Endothelial cell of umbilical vein (primary cell): ENCODE measurements at regions not wholly inside any gene's neighbourhood (a gene's known extent, or its start where the extent isn't known, plus 50 kb on each side); places are given as distances from the start of the nearest gene placed in this dataset.

Source experiments
- CTCF ChIP-seq, 2 donors: IDR thresholded peaks; 1 replicate in 1 of 2; 2 replicates in 1 of 2; pipeline ENCODE4 v1.5.1; 2011; ENCODE audit warnings: low read length in 2 of 2, mild to moderate bottlenecking in 2 of 2, moderate library complexity in 2 of 2, control low read depth in 1 of 2, inconsistent platforms in 1 of 2, low read depth in 1 of 2; ENCODE audit not compliant: insufficient read depth in 1 of 2; ENCODE audit errors: extremely low read depth in 1 of 2
- EZH2 ChIP-seq: IDR thresholded peaks from 2 replicates; pipeline ENCODE4 v1.6.1; 2012; ENCODE audit warnings: borderline replicate concordance, low read depth, mild to moderate bottlenecking, moderate library complexity, low read length, inconsistent platforms; ENCODE audit not compliant: severe bottlenecking
- JUN ChIP-seq: IDR thresholded peaks from 2 replicates; pipeline ENCODE4 v1.6.1; 2011; ENCODE audit warnings: borderline replicate concordance, low read depth; ENCODE audit not compliant: insufficient read length, insufficient read depth
- POLR2A ChIP-seq: IDR thresholded peaks from 2 replicates; pipeline ENCODE4 v1.6.1; 2012; ENCODE audit warnings: low read depth, mild to moderate bottlenecking, control low read depth, low read length

DNA sequence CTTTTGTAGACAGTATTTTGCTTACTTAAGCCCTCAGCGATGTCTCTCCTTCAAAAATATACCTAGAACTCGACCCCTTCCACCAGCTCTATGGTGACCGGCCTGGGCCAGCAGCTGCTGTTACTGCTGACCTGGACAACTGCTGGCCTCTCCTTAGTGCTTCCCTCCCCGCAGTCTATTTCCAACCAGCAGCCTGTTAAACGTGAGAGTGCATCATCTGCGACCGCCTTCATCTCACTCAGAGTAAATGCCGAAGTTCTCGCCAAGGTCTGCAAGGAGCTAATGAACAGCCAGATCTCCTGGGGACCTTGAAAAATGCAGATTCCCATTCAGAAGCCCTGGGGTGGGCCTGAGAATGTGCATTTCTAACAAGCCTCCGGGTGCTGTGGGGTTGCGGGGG, 86.7 kb downstream of the RPLP1 start:
- TF ChIP-seq JUN (no peak), CTCF (IDR thresholded peaks at IDR 0.05; ENCODE audit: extremely low read depth in 1 of 2, insufficient read depth in 1 of 2, low read depth in 1 of 2, low read length in 2 of 2) (no peak), EZH2 (no peak), POLR2A (no peak)
